ENCODE measurements at regions not wholly inside any gene's neighbourhood (a gene's known extent, or its start where the extent isn't known, plus 50 kb on each side); places are given as distances from the start of the nearest gene placed in this dataset.
"Not testable (repeated sequence)": the region's sequence is repeated elsewhere in the genome, so short reads cannot be mapped to it uniquely, and the experiment has no call there.

GRCh38 chr16:87156195-87156594 lies 161.0 kb downstream of the C16orf95 start:
- Mint-ChIP-seq H3K9me3 (ENCODE audit: unreplicated experiment) (no peaks in the 10 kb centered on the region), H3K27me3 (ENCODE audit: unreplicated experiment) (peaks cover 3% of the 10 kb centered on the region), H3K27ac (ENCODE audit: unreplicated experiment) (no peak overlapping the region), H3K4me3 (ENCODE audit: unreplicated experiment) (no peak overlapping the region), H3K36me3 (ENCODE audit: low read depth, unreplicated experiment) (peaks cover 5% of the 10 kb centered on the region), H3K4me1 (ENCODE audit: unreplicated experiment) (no peaks in the 10 kb centered on the region)
- no peak for TF ChIP-seq CTCF (IDR thresholded peaks at IDR 0.05; ENCODE audit: unreplicated experiment)
- DNase-seq (ENCODE audit: low spot score), result no peak

- Mint-ChIP-seq H3K4me3 (ENCODE audit: unreplicated experiment) (no peak overlapping the region), H3K36me3 (ENCODE audit: low read depth, unreplicated experiment) (no peaks in the 10 kb centered on the region), H3K4me1 (ENCODE audit: unreplicated experiment) (no peaks in the 10 kb centered on the region), H3K27me3 (ENCODE audit: unreplicated experiment) (peaks cover 3% of the 10 kb centered on the region), H3K27ac (ENCODE audit: unreplicated experiment) (no peak overlapping the region), H3K9me3 (ENCODE audit: unreplicated experiment) (no peaks in the 10 kb centered on the region)
- TF ChIP-seq CTCF (IDR thresholded peaks at IDR 0.05; ENCODE audit: unreplicated experiment), result no peak
- DNase-seq (ENCODE audit: low spot score), result no peak
These were observed 157.0 kb downstream of the C16orf95 start for GRCh38 chr16:87160234-87160636.

- Mint-ChIP-seq H3K27ac (ENCODE audit: unreplicated experiment) (no peak overlapping the region), H3K27me3 (ENCODE audit: unreplicated experiment) (peaks cover 3% of the 10 kb centered on the region), H3K4me3 (ENCODE audit: unreplicated experiment) (no peak overlapping the region), H3K9me3 (ENCODE audit: unreplicated experiment) (no peaks in the 10 kb centered on the region), H3K36me3 (ENCODE audit: low read depth, unreplicated experiment) (no peaks in the 10 kb centered on the region), H3K4me1 (ENCODE audit: unreplicated experiment) (no peaks in the 10 kb centered on the region)
- no peak for DNase-seq (ENCODE audit: low spot score)
- no peak for TF ChIP-seq CTCF (IDR thresholded peaks at IDR 0.05; ENCODE audit: unreplicated experiment)
These were observed 156.4 kb downstream of the C16orf95 start for GRCh38 chr16:87160701-87161337.

GRCh38 chr16:87161410-87161809 lies 155.8 kb downstream of the C16orf95 start:
- H3K27me3 Mint-ChIP-seq (ENCODE audit: unreplicated experiment); H3K36me3 Mint-ChIP-seq (ENCODE audit: low read depth, unreplicated experiment): not testable (repeated sequence)

GRCh38 chr16:87161822-87162676 lies 155.1 kb downstream of the C16orf95 start:
- Mint-ChIP-seq H3K36me3 (ENCODE audit: low read depth, unreplicated experiment) (no peaks in the 10 kb centered on the region), H3K9me3 (ENCODE audit: unreplicated experiment) (no peaks in the 10 kb centered on the region), H3K27me3 (ENCODE audit: unreplicated experiment) (peaks cover 1% of the 10 kb centered on the region), H3K4me1 (ENCODE audit: unreplicated experiment) (no peaks in the 10 kb centered on the region), H3K27ac (ENCODE audit: unreplicated experiment) (no peak overlapping the region), H3K4me3 (ENCODE audit: unreplicated experiment) (no peak overlapping the region)
- no peak for DNase-seq (ENCODE audit: low spot score)
- no peak for TF ChIP-seq CTCF (IDR thresholded peaks at IDR 0.05; ENCODE audit: unreplicated experiment)

More at GRCh38 chr16:87161410-87161809, 155.8 kb downstream of the C16orf95 start:
- H3K4me3 Mint-ChIP-seq (ENCODE audit: unreplicated experiment); H3K9me3 Mint-ChIP-seq (ENCODE audit: unreplicated experiment); H3K4me1 Mint-ChIP-seq (ENCODE audit: unreplicated experiment); H3K27ac Mint-ChIP-seq (ENCODE audit: unreplicated experiment); DNase-seq (ENCODE audit: low spot score): not testable (repeated sequence)

GRCh38 chr16:87162799-87163198 lies 154.4 kb downstream of the C16orf95 start:
- H3K9me3 Mint-ChIP-seq (ENCODE audit: unreplicated experiment); H3K4me1 Mint-ChIP-seq (ENCODE audit: unreplicated experiment); H3K27me3 Mint-ChIP-seq (ENCODE audit: unreplicated experiment); DNase-seq (ENCODE audit: low spot score); H3K36me3 Mint-ChIP-seq (ENCODE audit: low read depth, unreplicated experiment); H3K27ac Mint-ChIP-seq (ENCODE audit: unreplicated experiment); H3K4me3 Mint-ChIP-seq (ENCODE audit: unreplicated experiment): not testable (repeated sequence)

Measured in endothelial cell (in vitro differentiated cells).